ENCODE measurements at regions not wholly inside any gene's neighbourhood (a gene's known extent, or its start where the extent isn't known, plus 50 kb on each side); places are given as distances from the start of the nearest gene placed in this dataset.
"Not testable (repeated sequence)": the region's sequence is repeated elsewhere in the genome, so short reads cannot be mapped to it uniquely, and the experiment has no call there.

DNA sequence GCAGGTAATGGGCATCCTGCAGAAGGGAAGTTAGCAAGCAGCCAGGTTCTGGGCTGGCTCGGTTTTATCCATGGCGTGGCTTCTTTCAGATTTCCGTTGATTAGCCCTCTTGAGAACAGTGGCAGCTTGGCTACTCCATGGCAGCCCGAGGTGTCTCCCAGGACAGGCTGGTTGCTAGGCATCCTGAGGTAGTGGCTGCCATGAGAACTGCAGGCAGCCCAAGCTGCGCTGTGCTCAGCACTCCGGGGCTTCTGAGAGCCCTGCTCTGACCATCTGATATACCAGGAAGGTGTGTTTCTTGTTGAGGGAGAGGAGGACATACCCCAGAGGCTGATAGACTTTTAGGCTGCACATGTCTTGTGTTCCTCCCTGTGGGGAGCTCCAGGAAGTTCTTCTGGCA lies 253.4 kb upstream of the CASK start (continued):
- TF ChIP-seq, protein P1, sequence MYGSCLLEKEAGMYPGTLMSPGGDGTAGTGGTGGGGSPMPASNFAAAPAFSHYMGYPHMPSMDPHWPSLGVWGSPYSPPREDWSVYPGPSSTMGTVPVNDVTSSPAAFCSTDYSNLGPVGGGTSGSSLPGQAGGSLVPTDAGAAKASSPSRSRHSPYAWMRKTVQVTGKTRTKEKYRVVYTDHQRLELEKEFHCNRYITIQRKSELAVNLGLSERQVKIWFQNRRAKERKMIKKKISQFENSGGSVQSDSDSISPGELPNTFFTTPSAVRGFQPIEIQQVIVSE (CRISPR knock-in tag; IDR thresholded peaks at IDR 0.05; ENCODE audit: borderline replicate concordance): no peak
- TF ChIP-seq JUN (CRISPR knock-in tag; IDR thresholded peaks at IDR 0.05): no peak
- TF ChIP-seq FOXP1 (CRISPR knock-in tag; IDR thresholded peaks at IDR 0.05; ENCODE audit: borderline replicate concordance): no peak
- no peak for TF ChIP-seq ZNF121 (CRISPR knock-in tag; IDR thresholded peaks at IDR 0.05)
- TF ChIP-seq, protein P2, sequence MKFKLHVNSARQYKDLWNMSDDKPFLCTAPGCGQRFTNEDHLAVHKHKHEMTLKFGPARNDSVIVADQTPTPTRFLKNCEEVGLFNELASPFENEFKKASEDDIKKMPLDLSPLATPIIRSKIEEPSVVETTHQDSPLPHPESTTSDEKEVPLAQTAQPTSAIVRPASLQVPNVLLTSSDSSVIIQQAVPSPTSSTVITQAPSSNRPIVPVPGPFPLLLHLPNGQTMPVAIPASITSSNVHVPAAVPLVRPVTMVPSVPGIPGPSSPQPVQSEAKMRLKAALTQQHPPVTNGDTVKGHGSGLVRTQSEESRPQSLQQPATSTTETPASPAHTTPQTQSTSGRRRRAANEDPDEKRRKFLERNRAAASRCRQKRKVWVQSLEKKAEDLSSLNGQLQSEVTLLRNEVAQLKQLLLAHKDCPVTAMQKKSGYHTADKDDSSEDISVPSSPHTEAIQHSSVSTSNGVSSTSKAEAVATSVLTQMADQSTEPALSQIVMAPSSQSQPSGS (CRISPR knock-in tag; IDR thresholded peaks at IDR 0.05; ENCODE audit: borderline replicate concordance, low read depth): no peak
- no peak for TF ChIP-seq SMAD3 (CRISPR knock-in tag; IDR thresholded peaks at IDR 0.05; ENCODE audit: borderline replicate concordance)
- no peak for TF ChIP-seq SOX15 (CRISPR knock-in tag; IDR thresholded peaks at IDR 0.05)
- TF ChIP-seq, protein P3, sequence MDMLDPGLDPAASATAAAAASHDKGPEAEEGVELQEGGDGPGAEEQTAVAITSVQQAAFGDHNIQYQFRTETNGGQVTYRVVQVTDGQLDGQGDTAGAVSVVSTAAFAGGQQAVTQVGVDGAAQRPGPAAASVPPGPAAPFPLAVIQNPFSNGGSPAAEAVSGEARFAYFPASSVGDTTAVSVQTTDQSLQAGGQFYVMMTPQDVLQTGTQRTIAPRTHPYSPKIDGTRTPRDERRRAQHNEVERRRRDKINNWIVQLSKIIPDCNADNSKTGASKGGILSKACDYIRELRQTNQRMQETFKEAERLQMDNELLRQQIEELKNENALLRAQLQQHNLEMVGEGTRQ (CRISPR knock-in tag; IDR thresholded peaks at IDR 0.05): no peak
- no peak for TF ChIP-seq NR3C1 (CRISPR knock-in tag; conservative IDR thresholded peaks at IDR 0.05; ENCODE audit: low read depth)
- TF ChIP-seq SP1 (CRISPR knock-in tag; conservative IDR thresholded peaks at IDR 0.05): no peak
- no peak for TF ChIP-seq FOXK1 (CRISPR knock-in tag; IDR thresholded peaks at IDR 0.05)
- TF ChIP-seq, protein P4, sequence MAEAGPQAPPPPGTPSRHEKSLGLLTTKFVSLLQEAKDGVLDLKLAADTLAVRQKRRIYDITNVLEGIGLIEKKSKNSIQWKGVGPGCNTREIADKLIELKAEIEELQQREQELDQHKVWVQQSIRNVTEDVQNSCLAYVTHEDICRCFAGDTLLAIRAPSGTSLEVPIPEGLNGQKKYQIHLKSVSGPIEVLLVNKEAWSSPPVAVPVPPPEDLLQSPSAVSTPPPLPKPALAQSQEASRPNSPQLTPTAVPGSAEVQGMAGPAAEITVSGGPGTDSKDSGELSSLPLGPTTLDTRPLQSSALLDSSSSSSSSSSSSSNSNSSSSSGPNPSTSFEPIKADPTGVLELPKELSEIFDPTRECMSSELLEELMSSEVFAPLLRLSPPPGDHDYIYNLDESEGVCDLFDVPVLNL (CRISPR knock-in tag; IDR thresholded peaks at IDR 0.05; ENCODE audit: borderline replicate concordance, low read depth): no peak
- TF ChIP-seq, protein P5, sequence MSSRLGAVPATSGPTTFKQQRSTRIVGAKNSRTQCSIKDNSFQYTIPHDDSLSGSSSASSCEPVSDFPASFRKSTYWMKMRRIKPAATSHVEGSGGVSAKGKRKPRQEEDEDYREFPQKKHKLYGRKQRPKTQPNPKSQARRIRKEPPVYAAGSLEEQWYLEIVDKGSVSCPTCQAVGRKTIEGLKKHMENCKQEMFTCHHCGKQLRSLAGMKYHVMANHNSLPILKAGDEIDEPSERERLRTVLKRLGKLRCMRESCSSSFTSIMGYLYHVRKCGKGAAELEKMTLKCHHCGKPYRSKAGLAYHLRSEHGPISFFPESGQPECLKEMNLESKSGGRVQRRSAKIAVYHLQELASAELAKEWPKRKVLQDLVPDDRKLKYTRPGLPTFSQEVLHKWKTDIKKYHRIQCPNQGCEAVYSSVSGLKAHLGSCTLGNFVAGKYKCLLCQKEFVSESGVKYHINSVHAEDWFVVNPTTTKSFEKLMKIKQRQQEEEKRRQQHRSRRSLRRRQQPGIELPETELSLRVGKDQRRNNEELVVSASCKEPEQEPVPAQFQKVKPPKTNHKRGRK (CRISPR knock-in tag; IDR thresholded peaks at IDR 0.05; ENCODE audit: borderline replicate concordance): no peak

DNA sequence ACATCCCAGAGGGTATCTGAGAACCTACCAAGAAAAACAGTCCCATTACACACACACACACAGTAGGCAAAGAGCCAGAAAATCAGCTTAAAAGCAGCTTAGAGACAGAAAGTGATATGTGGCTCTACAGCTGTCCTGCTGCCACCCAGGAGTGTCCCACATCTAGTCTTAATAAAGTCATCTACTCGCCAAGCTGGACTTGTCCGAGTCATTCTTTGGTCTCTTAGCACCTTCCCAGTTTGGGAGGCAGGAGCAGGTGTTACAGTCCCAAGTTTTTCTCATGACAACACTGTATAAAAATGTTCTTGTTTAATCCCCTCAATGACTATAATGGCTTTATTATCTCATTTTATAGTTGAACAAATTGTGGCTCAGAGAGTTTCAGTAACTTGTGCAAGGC lies 252.5 kb upstream of the CASK start:
- no peaks in the 10 kb centered on the region for H3K4me1 Mint-ChIP-seq
- H3K4me3 Mint-ChIP-seq: no peak overlapping the region
- H3K36me3 Mint-ChIP-seq: no peaks in the 10 kb centered on the region
- ChIA-PET POLR2A (no interaction called here), CTCF (no interaction called here)
- DNase-seq (ENCODE audit: low spot score) (no peak), ATAC-seq (no peak)
- no peaks in the 10 kb centered on the region for H3K27me3 Mint-ChIP-seq (ENCODE audit: low read depth)
- TF ChIP-seq, protein P3 (CRISPR knock-in tag; IDR thresholded peaks at IDR 0.05): no peak
- H3K9me3 Mint-ChIP-seq: no peaks in the 10 kb centered on the region
- no peak overlapping the region for H3K27ac Mint-ChIP-seq

DNA sequence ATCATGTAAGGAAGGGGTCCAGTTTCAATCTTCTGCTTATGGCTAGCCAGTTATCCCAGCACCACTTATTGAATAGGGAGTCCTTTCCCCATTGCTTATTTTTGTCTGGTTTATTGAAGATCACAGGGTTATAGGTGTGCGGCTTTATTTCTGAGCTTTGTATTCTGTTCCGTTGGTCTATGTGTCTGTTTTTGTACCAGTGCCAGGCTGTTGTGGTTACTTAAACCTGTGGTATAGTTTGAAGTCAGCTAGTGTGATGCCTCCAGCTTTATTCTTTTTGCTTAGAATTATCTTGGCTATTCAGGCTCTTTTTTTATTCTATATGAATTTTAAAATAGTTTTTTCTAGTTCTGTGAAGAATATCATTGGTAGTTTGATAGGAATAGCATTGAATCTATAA lies 234.6 kb upstream of the CASK start:
- H3K27ac Mint-ChIP-seq; H3K4me3 Mint-ChIP-seq; CTCF ChIA-PET; ATAC-seq; DNase-seq (ENCODE audit: low spot score); POLR2A ChIA-PET; H3K27me3 Mint-ChIP-seq (ENCODE audit: low read depth); H3K4me1 Mint-ChIP-seq: not testable (repeated sequence)
- Mint-ChIP-seq H3K9me3 (peaks cover 34% of the 10 kb centered on the region), H3K36me3 (peaks cover 29% of the 10 kb centered on the region)

DNA sequence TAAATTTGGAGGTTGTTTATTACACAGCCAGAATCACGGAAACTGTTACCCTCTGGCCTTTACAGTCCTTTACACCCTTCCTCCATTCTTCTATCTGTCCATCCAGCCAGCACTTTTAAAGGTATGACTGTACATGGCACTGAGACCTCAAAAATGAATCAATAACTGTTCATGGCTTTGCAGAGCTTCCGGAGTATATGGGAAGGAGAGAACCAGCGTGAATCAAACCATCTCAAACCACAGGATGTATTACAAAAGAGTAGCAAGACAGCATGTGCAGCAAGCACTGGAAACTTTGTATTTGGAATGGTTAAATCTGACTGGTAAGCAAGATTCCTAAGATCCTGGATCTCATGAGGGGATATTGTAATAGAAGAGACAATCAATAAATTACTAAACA lies 228.5 kb upstream of the CASK start:
- H3K36me3 Mint-ChIP-seq: no peaks in the 10 kb centered on the region
- ChIA-PET CTCF (no interaction called here), POLR2A (no interaction called here)
- no peaks in the 10 kb centered on the region for H3K4me1 Mint-ChIP-seq
- H3K27ac Mint-ChIP-seq: no peak overlapping the region
- H3K4me3 Mint-ChIP-seq: no peak overlapping the region
- DNase-seq (ENCODE audit: low spot score) (no peak), ATAC-seq (no peak)
- H3K9me3 Mint-ChIP-seq: no peaks in the 10 kb centered on the region
- H3K27me3 Mint-ChIP-seq (ENCODE audit: low read depth): no peaks in the 10 kb centered on the region; the same call in 1 of the 2 replicates
- TF ChIP-seq NR2C2 (CRISPR knock-in tag; IDR thresholded peaks at IDR 0.05) (no peak), ZNF671 (CRISPR knock-in tag; IDR thresholded peaks at IDR 0.05) (no peak), JAZF1 (CRISPR knock-in tag; IDR thresholded peaks at IDR 0.05) (no peak), GRHL2 (CRISPR knock-in tag; IDR thresholded peaks at IDR 0.05; ENCODE audit: insufficient replicate concordance, severe bottlenecking) (no peak)
- TF ChIP-seq, protein P6, sequence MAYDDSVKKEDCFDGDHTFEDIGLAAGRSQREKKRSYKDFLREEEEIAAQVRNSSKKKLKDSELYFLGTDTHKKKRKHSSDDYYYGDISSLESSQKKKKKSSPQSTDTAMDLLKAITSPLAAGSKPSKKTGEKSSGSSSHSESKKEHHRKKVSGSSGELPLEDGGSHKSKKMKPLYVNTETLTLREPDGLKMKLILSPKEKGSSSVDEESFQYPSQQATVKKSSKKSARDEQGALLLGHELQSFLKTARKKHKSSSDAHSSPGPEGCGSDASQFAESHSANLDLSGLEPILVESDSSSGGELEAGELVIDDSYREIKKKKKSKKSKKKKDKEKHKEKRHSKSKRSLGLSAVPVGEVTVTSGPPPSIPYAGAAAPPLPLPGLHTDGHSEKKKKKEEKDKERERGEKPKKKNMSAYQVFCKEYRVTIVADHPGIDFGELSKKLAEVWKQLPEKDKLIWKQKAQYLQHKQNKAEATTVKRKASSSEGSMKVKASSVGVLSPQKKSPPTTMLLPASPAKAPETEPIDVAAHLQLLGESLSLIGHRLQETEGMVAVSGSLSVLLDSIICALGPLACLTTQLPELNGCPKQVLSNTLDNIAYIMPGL (CRISPR knock-in tag; IDR thresholded peaks at IDR 0.05): no peak
- TF ChIP-seq, protein P7, sequence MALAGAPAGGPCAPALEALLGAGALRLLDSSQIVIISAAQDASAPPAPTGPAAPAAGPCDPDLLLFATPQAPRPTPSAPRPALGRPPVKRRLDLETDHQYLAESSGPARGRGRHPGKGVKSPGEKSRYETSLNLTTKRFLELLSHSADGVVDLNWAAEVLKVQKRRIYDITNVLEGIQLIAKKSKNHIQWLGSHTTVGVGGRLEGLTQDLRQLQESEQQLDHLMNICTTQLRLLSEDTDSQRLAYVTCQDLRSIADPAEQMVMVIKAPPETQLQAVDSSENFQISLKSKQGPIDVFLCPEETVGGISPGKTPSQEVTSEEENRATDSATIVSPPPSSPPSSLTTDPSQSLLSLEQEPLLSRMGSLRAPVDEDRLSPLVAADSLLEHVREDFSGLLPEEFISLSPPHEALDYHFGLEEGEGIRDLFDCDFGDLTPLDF (CRISPR knock-in tag; IDR thresholded peaks at IDR 0.05): no peak
